Peyer's patch (tissue), 4 donors: ENCODE measurements at regions not wholly inside any gene's neighbourhood (a gene's known extent, or its start where the extent isn't known, plus 50 kb on each side); places are given as distances from the start of the nearest gene placed in this dataset.

Source experiments
- CTCF ChIP-seq, 6 experiments: fragments of 450-650 bp in 4 of 6; fragments of 200-600 bp in 2 of 6; sonication (generic) in 1 of 6; IDR thresholded peaks; one replicate each; pipeline ENCODE4 v1.5.1; 2017 to 2019; ENCODE audit warnings: antibody characterized with exemption in 6 of 6, mild to moderate bottlenecking in 3 of 6, moderate library complexity in 1 of 6
- POLR2A ChIP-seq, 2 donors: fragments of 450-650 bp; IDR thresholded peaks; one replicate each; pipeline ENCODE4 v1.5.1; 2017; ENCODE audit warnings: antibody characterized with exemption in 2 of 2, mild to moderate bottlenecking in 2 of 2, moderate library complexity in 2 of 2

- TF ChIP-seq POLR2A (IDR thresholded peaks at IDR 0.05), result no peak
- no peak for TF ChIP-seq CTCF (IDR thresholded peaks at IDR 0.05)
Observed at GRCh38 chr7:84328571-84328970, 134.0 kb upstream of the SEMA3A start.
